Cardiac fibroblast (primary cell): ENCODE measurements at regions not wholly inside any gene's neighbourhood (a gene's known extent, or its start where the extent isn't known, plus 50 kb on each side); places are given as distances from the start of the nearest gene placed in this dataset.

Experiments used
- DNase-seq, 2 donors: peaks; one replicate each; pipeline versions ENCODE4 v3.0.0 to v3.0.0-alpha.2; 2010; ENCODE audit warnings: low read depth in 2 of 2
- H3K4me3 ChIP-seq, 2 donors: replicated peaks in 1 of 2; 1 replicate in 1 of 2; 2 replicates in 1 of 2; pipeline ENCODE4 v1.5.1; 2011; ENCODE audit warnings: low read depth in 2 of 2, low read length in 2 of 2, mild to moderate bottlenecking in 2 of 2, moderate library complexity in 1 of 2
- CTCF ChIP-seq: IDR thresholded peaks from one replicate; pipeline ENCODE4 v1.5.1; 2011; ENCODE audit warnings: low read depth, mild to moderate bottlenecking, low read length, inconsistent platforms

GRCh38 chr13:99034333-99035085 lies 56.6 kb upstream of the DOCK9 start:
- DNase-seq: no peak
- TF ChIP-seq CTCF: no peak
- H3K4me3 ChIP-seq: no peak overlapping the region

GRCh38 chr13:99035715-99036114 lies 57.9 kb upstream of the DOCK9 start:
- H3K4me3 ChIP-seq: no peak overlapping the region
- TF ChIP-seq CTCF: no peak
- DNase-seq: no peak

GRCh38 chr13:99037756-99038155 lies 59.9 kb upstream of the DOCK9 start:
- H3K4me3 ChIP-seq: no peak overlapping the region
- DNase-seq: no peak

GRCh38 chr13:99039718-99040280 lies 61.9 kb upstream of the DOCK9 start:
- no peak overlapping the region for H3K4me3 ChIP-seq
- no peak for TF ChIP-seq CTCF
- DNase-seq: peak in 1 of 2 donors; percentile 55

More at GRCh38 chr13:99037756-99038155, 59.9 kb upstream of the DOCK9 start:
- TF ChIP-seq CTCF: no peak

- no peak for TF ChIP-seq CTCF
- H3K4me3 ChIP-seq: no peak overlapping the region
- no peak for DNase-seq
Observed at GRCh38 chr13:99040536-99041131, 62.8 kb upstream of the DOCK9 start.

- H3K4me3 ChIP-seq: no peak overlapping the region
- TF ChIP-seq CTCF: no peak
- DNase-seq: no peak
Observed at GRCh38 chr13:99041337-99041736, 63.5 kb upstream of the DOCK9 start.
